ENCODE measurements at regions not wholly inside any gene's neighbourhood (a gene's known extent, or its start where the extent isn't known, plus 50 kb on each side); places are given as distances from the start of the nearest gene placed in this dataset. TPM values are rescaled to one million over a fixed set of nuclear protein-coding genes. Genes with fewer than 3 reads are reported as not detected.

Small RNA genes lying in the stretch of these regions (microRNA-seq; reads per million reads assigned to microRNA genes)
- gene MIR4283-1: not detected

Small RNA genes lying in the stretch of these regions (small RNA-seq; reads per million reads assigned to genes)
- not detected for gene MIR4283-1

Measured in hepatocyte (in vitro differentiated cells).